ENCODE measurements at regions not wholly inside any gene's neighbourhood (a gene's known extent, or its start where the extent isn't known, plus 50 kb on each side); places are given as distances from the start of the nearest gene placed in this dataset.
"Not testable (repeated sequence)": the region's sequence is repeated elsewhere in the genome, so short reads cannot be mapped to it uniquely, and the experiment has no call there.

DNA sequence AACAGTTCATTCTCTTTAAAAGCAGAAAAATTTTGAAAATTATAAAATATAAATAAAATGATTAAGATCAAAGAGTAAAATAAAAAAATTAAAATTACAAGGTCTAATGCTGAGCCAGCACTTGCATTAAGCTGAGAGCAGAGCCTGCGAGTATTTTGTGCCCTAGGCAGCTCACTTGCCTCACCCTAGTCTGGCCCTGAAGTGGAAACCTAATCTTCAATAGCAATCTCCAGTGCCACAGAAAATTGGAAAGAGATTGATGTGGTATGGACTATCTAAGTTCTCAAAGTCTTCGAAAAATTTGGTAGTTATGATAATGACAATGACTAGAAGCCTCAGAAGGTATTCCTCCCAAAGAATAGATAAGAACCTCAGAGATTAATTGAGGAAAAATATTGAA, 459.4 kb upstream of the CBLB start:
- DNase-seq = no peak

- DNase-seq = no peak
Measured at GRCh38 chr3:106329521-106329920, 460.7 kb upstream of the CBLB start.

DNA sequence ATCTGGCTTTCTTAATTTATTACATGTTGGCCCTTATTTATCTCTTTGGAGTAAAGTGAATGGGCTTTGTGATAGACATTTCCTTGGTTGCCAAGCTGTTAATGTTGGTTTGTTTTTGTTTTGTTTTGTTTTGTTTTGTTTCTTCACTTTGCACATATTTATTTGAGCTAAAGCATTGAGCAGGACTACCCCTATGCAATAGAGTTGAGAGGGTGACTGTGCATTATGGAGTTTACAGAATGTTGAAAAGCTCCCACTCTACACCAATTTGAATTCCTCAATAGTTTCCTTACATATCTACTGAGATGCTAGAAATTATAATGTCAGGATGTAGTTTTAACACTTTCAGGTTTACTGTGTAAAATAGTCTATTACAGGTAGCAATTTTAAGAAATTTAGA, 462.8 kb upstream of the CBLB start:
- DNase-seq = no peak

DNA sequence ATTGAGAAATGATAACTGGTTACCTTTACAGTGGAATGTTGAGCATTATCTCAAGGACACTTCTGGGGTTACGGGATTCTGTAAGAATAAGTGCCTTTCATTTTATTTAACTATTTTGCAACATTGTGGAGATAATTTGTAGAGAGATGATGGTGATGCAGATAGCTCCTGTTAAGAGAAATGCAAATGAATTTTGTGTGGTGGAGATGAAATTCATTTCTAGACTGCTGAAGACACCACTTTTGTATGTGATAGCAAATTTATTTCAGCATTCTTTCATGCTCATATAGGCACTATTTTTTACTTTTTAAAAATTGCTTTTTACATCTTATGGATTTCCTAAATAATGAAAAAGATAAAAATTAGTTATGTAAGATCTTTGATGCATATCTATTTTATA, 463.3 kb upstream of the CBLB start:
- DNase-seq = no peak

DNA sequence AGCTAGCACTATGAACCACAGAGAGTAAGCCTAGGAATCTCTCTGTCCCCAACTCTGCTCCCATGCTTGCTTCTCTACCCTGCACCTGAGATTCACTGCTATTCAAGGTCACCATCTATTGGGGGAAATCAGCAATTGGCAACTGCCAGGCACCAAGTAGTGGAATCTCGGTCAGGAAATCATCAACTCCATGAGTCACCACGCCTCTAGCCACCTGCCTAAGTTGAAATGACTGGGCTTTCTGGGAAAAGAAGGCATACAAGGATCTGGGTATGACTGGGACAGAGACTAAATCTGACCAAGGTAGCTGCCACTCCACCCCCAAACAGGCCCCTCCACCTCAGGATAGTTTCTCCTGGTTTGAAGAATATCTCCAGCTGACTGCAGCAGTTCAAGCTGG, 464.1 kb upstream of the CBLB start:
- DNase-seq = no peak

DNA sequence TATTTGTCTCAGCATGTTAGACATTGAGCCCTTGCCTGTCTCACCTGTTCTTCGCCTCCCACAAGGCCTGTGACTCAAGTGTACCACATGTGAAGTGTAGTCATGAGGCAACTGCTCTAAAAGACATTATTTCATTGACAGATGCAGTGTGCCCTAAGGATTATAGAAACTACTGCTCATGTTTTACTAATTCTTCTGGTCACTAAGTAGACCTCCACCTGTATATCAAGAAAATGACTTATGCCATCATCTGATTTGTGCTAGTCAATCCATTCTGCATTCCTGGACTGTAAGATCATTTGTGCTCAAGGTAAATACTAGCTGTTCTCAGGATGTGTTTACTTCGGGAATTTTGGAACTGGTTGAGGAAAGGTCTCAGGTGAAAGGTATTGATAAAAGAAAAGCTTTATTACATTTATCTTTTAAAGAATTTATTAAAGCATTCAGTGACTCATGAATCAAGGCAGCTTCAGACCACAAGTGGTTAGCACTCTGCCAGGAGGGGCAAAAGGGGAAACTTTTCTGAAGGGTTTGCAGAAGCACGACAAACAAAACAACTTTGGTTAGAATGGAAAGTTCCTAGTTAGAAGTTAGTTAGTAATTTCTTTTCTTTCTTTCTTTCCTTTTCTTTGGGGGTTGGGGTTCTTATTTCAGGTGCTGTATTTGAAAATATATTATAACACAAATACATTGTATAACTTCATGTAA, 465.3 kb upstream of the CBLB start:
- DNase-seq = peak; percentile 48

GRCh38 chr3:106336619-106337018, 467.8 kb upstream of the CBLB start:
- DNase-seq = no peak

GRCh38 chr3:106337116-106337515, 468.3 kb upstream of the CBLB start:
- no peak for DNase-seq

GRCh38 chr3:106338582-106339214, 469.9 kb upstream of the CBLB start:
- peak; percentile 61 for DNase-seq

- DNase-seq = no peak
Measured at GRCh38 chr3:106339551-106339950, 470.7 kb upstream of the CBLB start.

DNA sequence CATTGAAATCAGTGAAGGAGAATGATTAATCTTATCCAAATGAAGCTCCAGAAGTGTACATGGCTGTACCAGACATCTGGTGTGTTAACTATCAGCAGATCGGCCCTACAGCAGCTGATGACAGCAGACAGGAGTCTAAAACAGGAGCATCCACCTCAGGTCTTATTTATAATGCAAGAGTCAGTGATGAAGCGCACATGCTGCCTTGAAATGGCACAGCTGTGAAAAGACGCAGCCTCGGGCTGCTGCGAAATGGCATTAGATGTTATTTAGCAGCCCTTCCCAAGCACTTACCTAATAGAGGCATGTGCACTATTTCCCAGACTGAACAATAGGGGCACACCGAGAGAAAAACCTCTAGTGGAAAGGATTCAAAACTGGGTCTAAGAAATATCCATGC, 472.3 kb upstream of the CBLB start:
- DNase-seq = no peak

GRCh38 chr3:106341586-106342162, 472.9 kb upstream of the CBLB start:
- DNase-seq = no peak

DNA sequence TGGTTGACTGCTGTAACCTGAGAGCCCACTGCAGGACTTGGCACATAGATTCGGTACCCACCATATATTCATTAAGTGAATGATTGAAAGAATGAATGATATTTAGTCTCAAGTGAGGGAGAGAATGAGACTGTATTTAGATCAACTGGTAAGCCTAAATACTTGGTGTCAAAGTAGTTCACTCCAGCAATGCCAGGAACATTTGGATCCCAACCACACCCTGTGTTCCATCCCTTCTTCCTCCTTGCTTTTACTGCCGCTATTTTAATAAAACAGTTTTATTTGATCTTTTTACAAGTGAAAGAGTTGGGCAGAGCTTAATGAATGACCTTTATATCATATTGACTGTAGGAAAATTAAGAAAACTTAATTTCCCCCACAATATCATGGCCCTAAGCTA, 473.6 kb upstream of the CBLB start:
- no peak for DNase-seq

DNA sequence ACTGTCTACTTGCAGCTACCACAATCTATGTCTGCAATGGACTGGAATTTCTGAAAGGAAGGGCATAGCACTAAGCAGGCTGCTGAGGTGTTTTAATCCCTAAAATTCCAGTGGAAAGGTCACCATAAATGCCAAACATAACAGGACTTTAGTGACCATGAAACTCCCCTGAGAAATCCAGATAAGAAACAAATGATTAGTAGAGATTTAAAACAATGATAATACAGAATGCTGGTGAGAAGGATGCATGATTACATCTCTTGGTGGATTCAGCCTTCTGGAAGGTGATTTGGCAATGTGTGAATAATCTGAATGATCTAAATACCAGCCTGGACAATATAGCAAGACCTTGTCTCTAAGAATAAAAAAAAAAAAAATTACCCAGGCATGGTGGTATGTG, 475.0 kb upstream of the CBLB start:
- no peak for DNase-seq

GRCh38 chr3:106345353-106346027, 476.7 kb upstream of the CBLB start:
- DNase-seq = no peak

DNA sequence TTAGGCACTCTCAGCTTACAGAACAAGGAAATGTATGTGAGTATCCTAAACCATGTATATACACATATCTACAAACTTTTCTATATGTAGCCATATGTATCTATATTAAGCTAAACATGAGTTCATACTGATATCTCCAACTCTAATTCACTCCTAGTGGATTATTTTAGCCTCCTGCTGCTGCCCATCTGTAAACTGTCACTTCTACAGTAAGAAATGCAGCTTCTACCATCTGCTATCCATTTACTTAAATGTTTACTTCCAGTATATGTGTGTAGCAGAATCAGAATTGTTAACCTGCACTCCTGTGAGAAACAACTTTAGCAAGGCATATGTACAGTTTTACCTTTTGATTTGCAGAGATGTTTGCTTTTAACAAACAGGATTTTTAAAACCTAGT, 478.5 kb upstream of the CBLB start:
- DNase-seq = no peak

- no peak for DNase-seq
Measured at GRCh38 chr3:106348139-106348690, 479.4 kb upstream of the CBLB start.

DNA sequence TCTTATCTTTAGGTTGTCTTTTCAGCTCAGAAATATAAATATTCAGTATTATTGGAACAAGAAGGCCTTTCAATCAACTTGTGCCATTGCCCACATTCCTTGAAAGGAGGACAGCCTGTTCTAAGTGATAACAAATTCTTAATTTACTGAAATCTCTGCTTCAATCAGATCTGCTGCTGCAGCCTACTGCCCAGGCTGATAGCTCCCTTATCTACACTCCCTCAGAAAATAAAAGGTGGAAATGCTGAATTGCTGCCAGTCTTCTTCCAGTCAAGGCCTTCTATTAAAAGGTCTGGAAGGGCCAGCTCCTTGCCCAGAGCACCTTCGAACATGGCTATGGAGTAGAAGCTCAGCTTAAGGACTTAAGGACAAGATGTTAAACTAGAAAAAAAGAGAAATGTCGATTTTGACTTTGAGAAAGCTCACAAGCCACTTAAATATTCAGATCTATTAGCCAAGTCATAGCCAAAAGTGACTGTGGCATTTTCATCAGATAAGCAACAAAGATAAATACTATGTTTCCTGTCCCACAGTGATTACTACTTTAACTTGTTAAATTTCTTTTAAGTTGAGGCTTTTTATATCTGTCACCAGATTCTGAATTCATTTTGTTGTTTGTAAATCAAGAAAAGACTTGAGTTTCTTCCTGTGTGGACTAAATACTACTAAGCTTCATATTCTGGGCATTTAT, 480.5 kb upstream of the CBLB start:
- DNase-seq = no peak

DNA sequence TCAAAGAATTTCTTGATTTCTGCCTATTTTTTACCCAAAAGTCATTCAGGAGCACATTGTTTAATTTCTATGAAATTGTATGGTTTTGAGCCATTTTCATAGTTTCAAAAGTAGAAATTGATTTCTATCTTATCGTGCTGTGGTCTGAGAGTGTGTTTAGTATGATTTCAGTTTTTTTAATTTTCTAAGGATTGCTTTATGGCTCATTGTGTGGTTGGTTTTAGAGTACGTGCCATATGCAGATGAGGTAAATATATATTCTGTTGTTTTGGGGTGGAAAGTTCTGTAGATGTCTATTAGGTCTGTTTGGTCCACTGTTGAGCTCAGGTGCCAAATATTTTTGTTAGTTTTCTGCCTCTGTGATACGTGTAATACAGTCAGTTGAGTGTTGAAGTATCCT, 487.1 kb upstream of the CBLB start:
- no peak for DNase-seq

GRCh38 chr3:106359692-106360091, 490.9 kb upstream of the CBLB start:
- DNase-seq = no peak

DNA sequence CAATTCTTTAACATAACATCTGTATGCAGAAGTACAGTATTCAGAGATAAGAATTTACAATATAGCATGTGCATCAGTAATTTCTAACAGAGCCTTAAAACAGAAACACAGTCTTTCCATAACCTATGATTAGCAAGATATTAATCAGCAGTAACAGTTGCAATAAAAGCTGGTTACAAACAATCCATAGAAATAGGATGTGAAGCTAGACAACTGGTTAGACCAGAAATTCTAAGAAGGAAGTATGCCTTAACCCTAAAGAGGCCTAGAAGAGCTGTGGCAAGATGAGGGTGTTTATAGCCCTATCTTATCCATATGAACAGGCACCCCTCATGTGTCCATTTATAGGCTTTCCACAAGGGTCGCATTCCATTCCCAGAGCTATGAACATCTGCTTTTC, 492.1 kb upstream of the CBLB start:
- DNase-seq = not testable (repeated sequence)

- no peak for DNase-seq
Measured at GRCh38 chr3:106364477-106364876, 495.7 kb upstream of the CBLB start.

DNA sequence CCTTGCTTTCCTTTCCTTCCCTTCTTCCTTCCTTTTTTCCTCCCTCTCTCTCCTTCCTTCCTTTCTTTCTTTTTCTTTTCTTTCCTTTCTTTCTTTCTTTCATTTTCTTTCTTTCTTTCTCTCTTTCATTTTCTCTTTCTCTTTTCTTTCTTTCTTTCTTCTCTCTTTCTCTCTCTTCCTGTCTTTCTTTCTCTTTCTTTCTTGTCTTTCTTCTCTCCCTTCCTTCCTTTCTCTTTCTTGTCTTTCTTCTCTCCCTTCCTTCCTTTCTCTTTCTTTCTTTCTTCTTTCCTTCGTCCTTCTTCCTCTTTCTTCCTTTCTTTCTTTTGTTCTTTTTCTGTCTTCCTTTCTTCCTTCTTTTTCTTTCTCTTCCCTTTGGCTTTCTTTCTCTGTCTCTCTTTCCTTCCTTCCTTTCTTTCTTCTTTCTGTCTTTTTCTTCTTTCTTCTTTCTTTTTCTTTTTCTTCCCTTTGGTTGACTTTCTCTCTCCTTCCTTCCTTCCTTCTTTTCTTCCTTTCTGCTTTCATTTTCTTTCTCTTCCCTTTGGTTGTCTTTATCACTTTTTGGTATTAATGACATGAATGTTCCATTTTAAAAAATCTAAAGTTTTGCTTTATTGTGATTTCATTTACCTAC, 496.4 kb upstream of the CBLB start:
- no peak for DNase-seq
